ENCODE measurements at regions not wholly inside any gene's neighbourhood (a gene's known extent, or its start where the extent isn't known, plus 50 kb on each side); places are given as distances from the start of the nearest gene placed in this dataset.
A peak's percentile ranks its signal among the peaks of the same experiment; 100 is the strongest.

DNA sequence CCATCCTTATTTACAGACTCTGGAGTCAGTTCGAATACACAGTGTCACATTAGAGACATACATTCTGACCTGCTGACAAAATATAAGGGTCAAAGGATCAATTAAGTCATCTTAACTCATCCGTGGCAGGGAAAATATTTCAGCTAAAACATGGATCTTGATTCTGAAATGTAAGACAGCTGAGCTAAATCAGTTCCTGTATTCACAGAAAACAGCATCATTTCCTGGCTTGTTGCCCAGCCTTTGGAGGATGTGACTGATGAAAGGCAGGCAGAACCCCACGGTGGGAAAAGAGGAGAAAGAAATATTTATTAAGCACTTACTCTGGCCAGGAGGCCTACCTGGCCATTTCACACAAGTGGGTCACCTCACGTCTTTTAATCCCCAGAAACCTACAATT lies 101.9 kb downstream of the GAS2L3 start:
- DNase-seq (ENCODE audit: low spot score), result no peak

DNA sequence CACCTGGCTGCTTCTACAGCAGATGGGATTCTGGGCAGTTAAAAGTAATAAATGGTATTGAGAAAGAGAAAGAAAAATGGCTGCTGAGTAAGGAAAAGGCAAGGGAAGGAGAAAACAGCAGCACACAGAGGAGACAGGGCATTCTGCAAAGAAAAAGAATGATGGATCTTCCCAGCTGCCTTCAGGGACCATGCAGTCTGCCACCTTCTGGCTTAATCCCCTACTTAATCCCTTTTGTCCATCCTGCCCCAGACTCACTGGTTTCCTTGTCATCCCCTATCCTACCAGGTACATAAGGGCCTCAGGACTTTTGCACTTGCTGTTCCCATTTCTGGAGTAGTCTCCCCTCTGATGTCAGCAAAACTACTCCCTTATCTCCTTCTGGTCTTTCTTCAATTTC lies 107.6 kb downstream of the GAS2L3 start:
- DNase-seq (ENCODE audit: low spot score), result no peak

DNA sequence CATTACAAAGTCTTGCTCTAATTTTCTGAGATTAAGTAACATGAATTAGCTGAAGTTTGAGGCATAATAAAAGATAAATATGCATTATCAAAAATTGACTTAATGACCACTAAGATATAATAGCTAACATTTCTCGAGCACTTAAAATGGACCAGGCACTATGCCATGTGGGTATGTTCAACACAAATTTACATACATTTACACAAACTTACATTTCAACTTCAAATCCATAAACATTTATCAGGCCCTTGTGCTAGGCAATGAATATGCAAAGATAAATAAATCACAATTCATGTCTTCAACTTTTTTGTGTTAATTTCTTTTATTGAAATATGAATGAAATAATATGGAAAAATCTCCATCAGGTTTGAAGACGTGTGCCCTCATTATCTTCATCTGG lies 108.7 kb downstream of the GAS2L3 start:
- DNase-seq (ENCODE audit: low spot score), result no peak

DNA sequence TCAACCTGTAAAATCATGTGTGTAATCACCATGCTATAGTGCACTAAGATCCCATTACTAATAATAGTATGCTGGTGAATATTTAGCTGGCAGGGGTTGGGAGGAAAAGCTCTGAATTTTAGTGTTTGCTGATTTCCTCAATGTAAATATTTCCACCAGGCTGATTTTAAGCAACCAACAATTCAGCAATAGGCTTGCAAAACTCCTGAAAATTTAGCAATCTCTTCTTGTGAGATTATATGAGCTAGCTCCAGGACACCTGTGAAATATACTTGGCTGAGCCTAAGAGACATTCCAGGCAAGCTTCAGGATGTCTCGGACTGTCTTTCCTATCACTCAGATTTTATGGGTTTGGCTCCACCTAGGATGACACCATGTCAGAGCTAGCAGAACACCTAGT lies 106.9 kb upstream of the ANO4 start:
- DNase-seq (ENCODE audit: low spot score), result no peak

DNA sequence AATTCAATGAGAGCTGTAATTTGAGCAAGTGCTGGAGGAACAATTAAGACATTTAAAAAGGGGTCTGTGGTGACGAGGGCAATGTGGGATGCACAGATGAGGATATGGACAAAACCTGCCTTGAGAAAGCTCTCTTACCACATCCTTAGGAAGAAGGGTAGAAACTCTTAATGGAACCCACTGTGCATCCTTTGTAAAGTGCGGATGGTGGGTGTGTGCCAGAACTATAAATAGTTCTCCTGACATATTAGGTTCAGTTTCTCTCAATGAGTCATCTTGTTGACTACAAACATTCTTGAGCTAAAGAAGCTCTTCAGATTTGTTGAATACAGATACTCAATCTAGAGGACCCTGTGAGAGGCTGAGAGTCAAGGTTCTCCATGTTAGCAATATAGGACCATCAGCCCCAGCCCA lies 106.1 kb upstream of the ANO4 start:
- no peak for DNase-seq (ENCODE audit: low spot score)

DNA sequence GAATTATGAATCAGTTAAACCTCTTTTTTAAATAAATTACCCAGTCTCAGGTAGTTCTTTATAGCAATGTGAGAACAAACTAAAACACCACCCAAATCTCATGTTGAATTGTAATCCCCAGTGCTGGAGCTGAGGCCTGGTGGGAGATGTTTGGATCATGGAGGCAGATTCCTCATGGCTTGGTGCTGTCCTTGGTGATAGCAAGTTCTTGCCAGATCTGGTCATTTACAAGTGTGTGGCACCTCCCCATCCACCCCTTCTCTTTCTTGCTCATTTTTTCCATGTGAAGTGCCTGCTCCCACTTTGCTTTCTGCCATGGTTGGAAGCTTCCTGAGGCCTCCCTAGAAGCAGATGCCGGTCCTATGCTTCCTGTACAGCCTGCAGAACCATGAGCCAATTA lies 102.1 kb upstream of the ANO4 start:
- no peak for DNase-seq (ENCODE audit: low spot score)

DNA sequence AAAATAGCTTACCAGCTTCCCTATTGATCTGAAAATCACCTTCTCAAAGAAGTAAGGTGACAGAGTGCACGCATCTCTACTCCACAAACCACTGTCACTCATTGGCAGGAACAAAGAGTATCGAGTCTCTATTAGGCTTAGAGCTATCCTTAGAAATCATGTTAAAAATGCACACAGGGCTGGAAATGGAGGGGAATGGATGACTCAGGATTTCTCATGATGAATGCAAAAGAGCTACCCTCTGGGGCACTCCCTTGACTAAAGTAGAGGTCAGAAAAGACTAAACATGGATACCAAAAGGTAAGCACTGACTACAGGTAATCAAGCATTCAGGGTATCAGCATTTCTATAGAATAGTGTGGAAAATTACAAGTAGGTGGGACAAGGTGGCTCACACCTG lies 96.1 kb upstream of the ANO4 start:
- DNase-seq (ENCODE audit: low spot score), result no peak

DNA sequence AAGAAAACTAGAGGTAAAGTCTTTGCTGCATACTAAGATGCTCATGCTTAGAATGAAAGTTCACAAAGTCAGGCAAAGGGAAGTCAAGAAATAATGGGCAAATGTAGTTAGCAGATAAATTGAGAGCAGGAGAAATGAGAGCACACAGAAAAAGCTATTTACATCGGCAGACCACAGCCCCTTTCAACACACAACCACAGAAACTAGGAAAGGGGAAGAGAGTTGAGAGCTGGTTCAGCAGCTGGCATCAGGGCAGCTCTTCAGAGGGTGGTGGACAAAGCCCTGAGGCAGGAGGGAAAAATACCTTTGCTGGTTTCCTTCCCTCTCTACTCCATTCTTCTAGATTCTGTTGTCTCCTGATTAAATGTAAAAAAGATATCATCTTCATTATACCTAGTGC lies 95.4 kb upstream of the ANO4 start:
- no peak for DNase-seq (ENCODE audit: low spot score)

DNA sequence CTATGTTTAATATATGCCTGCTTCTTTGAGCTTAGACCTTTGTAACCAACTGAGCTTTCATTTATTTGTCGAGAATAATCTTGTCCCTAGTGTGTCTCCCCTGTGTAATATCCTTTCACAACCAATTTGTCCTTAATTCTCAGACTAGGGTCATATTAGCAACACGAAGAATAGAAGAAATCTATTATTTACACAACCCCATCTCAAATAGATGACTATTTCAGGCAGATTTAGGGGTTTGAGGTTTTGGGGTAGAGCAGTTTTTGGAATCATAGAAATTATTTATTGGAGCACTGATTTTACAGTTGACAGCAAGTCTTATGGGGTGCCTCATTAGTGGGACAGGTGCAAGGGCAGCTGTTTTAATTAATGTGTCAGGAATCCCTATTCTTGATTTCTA lies 91.2 kb upstream of the ANO4 start:
- DNase-seq (ENCODE audit: low spot score), result no peak

DNA sequence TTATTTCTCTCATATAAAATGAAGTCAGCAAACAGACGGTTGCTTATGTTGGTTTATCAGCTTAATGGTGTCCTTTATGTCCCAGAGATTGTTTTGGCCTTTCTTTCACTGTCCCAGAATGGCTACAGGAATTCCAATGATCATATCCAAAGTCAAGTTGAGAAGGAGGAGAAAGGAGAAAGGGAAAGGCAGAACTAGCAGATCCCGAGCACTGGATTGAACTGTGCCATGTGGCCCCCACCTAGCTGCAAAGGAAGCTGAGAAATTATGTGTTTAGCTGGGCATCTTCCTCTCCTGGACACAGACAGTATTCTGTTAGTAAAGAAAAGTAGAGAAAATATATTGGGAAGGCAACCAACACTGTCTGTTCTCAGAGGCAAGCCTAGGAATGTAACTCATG lies 90.7 kb upstream of the ANO4 start:
- DNase-seq (ENCODE audit: low spot score), result no peak

DNA sequence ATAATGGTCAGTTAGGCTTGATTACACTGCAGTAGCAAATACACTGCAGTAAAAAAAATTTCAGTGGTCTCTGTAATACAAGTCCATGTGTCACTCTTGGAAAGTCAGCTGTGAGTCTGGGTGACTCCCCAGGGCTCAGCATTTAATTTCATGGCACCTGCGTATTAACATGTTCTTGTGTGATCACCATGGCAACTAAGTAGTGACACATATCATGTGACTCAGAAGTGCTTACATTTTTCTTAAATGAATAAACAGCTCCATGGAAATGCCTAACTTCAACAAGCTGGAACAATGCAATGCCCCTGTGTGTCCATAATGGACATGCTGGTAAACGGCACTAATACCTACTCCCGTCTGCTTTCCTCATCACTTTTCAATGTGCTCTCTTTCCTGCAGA lies 88.5 kb upstream of the ANO4 start:
- no peak for DNase-seq (ENCODE audit: low spot score)

DNA sequence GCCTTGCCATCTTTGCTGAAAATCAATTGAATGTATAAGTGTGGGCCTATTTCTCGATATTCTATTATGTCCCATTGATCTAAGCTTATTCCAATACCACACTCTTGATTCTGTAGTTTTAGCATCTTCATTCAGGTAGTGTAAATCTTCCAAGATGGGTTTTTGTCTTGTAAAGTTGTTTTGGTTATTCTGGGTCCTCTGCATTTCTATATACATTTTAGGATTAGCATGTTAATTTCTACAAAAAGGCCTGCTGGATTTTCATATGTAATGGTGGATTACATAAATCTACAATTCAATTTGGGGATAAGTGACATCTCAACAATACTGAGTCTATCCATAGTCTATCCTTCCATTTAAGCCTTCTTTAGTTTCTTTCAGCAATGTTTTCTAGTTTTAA lies 86.0 kb upstream of the ANO4 start:
- DNase-seq (ENCODE audit: low spot score), result no peak

DNA sequence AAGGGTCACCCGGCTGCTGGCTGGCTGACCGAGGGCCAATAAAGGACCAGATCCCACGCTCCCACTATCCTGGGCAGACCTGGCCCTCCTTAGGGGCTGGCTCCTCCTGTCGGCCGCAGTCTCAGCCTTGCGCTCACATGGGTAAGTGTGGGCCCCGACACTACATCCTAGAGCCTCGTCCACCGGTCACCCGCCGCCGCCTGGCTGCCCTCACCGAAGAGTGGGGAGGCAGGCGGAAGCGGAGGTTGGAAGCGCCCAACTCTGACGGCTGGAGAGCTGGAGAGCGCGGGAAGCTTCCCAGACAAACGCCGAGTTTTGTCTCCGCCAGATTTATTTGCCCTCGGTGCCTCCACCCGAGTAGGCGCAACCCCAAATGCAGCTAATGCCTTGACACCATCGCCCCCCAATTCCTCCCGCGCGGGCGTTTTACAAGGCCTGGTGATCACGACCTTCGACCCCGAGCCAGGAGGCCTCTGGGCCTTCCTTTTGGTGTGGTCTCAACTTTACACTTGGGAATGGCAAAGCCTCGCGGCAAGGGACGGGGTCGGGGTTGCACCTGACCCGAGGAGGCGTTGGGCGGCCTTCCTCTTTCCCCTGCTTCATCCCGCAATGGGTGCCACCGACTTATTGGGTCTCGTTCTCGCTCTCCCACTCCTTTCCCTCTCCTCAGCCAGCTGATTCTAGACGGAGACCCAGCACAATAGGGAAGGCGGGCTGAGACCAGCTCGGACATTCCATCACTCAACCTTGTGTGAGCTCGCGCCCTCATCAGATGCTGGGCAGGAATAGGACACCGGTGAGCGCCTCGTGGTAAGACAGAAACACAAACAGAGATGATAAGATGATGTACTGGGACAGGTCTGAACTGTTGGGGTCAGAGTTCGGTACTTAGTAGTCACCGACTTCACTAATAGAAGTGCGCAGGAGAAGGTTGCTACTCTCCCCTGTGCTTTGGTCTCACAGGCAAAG lies 78.3 kb upstream of the ANO4 start:
- DNase-seq (ENCODE audit: low spot score), result peak; percentile 2

DNA sequence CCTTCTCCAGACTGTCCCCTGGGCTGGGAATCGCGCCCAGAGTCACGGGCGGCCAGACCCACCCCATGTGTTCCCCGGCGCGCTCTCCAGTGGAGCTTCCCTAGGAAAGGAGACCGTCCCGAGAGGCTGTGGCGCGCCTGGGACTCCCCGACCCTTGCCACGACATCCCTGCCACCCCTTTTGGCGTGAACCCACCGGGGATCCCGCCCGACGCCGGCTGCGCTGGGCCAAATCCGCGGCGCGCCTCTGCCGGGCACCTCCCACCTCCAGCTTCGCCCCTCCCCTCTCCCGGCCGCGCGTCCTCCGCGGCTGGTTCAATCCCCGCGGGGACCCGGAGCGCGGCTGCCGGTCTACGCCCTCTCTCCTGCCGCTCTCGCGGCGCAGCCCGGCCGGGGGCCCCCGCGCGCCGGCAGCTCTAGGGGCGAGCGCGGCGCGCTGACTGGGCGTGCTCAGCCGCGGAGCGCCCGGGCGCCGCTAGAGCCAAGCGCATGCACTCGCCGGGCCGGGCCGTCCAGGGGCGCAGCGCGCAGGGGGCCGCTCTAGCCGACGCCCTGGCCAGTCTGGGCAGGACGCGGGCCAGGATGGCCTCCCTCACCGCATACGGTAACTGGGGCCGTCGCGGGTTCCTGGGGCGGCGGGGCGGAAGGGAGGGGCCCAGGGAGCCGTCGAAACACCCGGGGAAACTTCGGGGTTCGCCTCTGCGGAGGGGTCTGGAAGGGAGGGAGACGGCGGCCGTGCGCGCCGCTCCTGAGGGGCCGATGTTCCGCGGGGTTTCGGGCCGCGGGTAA lies 77.4 kb upstream of the ANO4 start:
- DNase-seq (ENCODE audit: low spot score), result peak; percentile 18

DNA sequence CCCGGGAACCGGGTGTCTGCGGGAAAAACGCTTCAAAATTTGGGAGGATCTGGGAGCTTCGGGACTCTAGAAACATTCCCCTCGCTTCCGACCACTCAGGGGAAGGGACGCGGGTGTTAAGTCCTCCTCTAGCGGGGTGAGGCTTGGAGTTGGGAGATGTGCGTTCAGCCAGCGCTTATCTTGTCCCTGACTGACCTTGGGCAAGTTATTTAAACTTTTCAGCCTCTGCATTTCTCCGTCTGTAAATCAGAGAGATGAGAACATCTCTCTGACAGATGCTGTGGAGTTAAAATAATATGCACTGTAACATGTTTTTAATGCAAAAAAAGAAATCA lies 76.9 kb upstream of the ANO4 start:
- DNase-seq (ENCODE audit: low spot score), result no peak

DNA sequence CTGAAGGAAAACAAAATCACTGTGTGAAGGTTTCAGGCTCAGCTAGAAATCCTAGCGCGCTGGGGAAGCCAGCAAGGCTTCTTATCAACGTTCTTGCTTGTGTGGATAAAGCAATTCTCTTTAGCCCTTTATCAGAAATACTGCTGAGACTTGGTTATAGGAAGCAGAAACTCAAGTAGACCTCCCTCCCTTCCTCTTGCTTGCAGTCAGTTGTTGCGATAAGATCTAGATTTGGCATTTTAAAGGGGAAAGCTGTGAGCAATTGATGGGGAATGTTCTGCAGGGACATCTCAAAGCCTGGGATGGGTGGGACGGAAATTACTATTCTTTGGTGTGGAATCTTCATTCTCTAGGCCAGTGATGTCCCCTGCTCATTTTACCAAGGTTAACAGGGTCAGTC lies 76.4 kb upstream of the ANO4 start:
- DNase-seq (ENCODE audit: low spot score), result no peak

DNA sequence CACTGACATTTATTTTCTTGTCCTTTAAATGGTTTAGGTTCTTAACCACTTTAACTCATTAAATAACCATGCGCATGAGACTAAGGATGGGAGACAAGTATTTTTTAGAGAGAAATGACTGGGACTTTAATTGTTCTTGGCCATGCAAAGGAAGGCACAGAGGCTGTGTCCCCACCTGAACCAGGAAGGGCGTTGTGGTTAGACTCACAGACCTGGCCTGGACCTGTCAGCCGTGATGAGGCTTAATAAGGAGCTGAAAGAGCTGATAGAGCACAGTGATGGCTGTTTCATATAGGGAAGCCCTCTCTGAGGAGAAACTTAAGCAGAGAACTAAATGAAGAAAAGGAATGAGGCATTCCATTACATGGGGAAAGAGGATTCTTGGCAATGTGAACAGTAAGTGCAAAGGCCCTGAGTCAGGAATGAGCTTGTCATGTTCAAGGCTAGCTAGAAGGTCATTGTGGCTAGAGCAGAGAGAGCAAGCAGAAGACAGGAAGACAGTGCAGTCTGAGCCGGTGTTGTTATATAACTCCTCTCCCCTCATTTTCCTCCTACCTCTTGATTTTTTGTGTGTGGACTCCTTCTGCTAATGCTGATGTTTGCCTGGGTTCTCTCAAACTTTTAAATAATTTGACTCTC lies 74.4 kb upstream of the ANO4 start:
- no peak for DNase-seq (ENCODE audit: low spot score)

DNA sequence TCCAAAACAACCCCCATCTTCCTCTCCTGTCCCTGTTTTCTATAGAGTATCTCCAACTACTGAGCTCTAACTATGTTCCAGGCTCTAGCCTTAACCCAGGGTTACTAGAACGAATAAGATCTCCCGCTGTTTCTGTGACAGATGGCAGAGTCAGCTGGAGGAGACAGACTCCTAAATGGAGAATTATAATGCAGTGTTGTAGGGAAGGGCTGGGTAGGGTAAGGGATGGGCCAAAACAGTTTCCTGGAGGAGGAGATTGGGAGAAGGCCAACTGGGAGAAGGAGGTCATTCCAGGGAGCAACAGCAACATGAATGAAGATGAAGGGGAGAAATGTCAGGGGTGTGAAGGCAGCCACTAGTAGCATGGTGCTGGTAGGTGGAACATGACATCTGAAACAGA lies 73.4 kb upstream of the ANO4 start:
- DNase-seq (ENCODE audit: low spot score), result no peak

DNA sequence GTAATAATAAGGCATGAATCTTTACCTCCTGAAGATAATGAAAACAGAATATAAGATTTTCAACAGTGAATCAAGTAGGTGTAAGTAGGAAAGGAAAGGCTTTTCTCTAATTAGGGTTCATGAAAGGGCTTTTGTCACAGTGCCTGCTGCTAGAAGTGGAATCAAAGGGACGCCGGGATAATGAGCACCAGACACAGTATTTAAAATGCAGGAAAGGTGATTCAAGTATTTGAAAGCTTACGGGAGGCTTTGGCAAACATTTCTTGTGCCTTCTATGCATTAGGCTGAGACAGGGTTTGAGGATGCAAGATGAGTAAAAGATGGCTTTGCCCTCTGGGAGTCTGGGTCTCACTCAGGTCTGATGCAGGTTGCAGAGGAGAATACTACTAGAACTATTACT lies 70.5 kb upstream of the ANO4 start:
- no peak for DNase-seq (ENCODE audit: low spot score)

DNA sequence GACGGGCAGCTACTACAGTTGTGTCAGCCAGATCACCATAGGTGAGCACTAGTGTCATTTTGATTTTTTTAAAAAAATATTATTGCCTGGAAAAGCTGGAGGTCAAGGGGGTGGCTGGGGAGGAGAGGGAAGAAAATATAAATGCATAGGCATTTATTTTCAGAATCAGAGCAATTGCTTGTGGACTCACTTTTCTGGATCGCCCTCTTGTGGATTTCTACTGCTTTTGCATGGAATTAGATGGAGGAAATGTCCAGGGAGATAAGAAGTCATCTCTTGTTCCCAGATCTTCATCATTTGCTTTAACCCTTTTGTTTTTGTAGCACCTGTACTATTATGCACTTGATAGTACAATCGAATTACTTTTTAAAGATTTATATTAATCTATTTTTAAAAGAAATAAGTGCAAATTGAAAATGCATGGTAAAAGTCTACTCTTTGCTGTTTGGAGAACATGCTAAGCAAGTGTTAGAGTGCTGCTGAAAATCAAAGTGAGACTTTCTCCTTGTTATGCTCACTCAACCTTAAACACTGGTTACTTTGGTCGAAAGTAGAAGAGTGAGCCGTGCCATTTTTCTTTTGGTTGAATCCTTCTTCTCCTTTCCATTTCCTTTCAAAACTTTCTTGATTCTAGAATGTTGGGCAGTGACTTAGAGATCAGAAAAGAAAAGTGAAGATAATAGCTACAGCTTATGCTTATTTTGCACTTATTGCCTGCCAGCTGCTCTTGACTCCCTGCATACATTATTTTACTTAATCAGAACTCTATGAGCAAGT lies 60.6 kb upstream of the ANO4 start:
- no peak for DNase-seq (ENCODE audit: low spot score)

DNA sequence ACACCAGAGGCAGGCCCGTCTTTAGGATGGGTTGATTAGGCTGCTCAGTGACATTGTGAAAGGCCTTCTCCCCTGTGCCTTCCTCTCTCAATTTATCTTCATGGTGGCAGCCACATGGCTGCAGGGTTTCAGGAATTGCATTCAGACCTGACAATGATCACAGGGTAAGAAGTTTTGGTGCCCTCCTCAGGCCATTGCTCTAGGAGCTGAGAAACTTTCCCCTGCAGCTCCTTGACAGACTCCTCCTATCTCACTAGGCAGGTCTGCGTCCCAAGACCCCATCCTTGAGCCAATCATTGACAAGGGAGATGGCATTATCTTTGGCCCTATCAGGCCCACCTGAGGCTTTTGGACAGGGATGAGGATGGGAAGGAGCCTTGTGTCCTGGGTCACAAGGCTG lies 57.4 kb upstream of the ANO4 start:
- DNase-seq (ENCODE audit: low spot score), result no peak

DNA sequence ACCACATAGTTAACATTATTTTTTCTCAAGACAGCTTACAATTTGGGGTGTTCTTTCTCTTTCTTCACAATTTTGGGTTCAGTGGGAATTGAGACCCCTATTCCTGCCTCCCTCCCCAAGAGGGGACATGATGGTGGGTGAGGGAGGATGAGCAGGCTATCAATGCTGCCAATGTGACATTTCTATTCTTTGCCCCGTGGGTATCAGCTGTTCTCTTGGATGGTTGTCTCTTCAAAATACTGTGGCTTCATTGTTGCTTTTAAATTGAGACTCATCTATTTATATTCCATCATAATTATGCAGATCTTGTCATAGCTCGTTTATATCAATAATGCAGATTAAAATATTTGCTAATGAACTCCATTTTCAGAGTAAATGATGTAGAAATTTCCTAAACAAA lies 56.5 kb upstream of the ANO4 start:
- DNase-seq (ENCODE audit: low spot score), result no peak

All from germinal center (tissue), 1 donor.